ENCODE measurements at regions not wholly inside any gene's neighbourhood (a gene's known extent, or its start where the extent isn't known, plus 50 kb on each side); places are given as distances from the start of the nearest gene placed in this dataset.
"Not testable (repeated sequence)": the region's sequence is repeated elsewhere in the genome, so short reads cannot be mapped to it uniquely, and the experiment has no call there.

DNA sequence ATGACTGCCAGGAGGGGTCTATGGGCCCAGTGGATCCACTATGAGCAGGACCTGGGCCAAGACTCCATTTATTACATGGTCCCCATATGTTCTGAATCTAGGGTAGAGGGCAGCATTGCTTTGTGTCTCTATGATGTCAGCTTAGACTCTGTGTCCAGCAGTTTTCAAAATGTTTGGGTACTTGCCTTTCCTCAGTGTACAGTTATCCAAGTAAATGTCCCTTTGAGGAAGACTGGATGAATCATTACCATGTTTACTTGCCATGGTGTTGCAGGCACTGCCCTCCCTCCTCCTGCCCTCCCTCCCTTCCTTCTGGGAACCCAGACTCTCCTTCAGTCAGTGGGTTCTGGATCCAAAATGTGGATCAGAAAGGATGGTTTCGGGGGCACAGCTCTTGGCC lies 108.6 kb downstream of the NRN1 start:
- DNase-seq (ENCODE audit: low read depth), result no peak

DNA sequence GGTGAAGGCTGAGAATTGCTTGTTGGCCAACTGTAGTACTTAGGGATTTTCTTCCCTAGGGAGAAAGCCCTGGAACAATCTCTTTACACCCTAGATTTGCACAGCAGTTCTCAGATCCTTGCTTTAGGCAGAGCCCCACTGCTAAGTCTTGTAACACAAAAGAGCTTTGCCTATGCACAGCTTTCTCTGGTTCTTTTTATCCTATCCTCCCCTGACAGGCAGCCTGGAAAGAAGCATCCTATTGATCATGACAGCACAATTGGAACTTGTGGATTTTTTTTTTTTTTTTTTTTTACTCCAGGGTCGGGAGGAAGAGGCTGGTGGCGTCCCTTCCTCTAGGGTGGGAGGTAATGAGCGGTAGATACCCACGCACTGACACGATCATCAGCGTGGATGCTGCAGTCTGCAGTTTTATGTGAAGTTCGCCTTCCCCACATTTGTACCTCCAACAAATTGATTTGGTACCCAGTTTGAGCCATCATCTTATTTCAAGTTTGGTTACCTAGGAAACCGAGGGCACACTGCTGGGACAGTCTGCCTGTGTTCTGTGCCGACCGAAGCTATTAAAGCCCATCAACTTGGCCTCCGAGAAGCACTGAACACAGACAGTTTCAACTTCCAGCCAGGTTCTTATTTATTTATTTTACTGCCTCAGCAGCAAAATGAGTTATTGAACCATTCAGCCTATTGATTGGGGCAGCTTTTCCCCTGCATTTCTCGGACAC lies 110.1 kb downstream of the NRN1 start:
- no peak for DNase-seq (ENCODE audit: low read depth)

DNA sequence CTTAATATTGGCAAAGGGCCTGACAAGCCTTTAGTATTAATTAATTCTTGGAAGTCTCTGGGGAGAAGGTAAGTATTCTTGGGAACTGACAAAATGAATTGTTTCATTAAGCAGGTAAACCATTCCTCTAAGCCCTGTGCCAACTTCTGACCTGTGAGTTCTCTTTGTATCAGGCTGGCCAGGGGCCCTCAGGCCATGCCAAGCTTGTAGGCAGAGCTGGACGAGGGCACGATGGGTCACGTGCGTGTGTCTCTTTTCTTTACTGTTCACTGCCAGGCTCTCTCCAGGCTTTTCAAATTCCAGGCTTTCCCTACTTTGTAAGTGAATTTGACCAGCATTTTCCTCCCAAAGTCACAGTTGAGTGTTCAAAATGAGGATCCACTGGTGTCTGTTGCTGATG lies 112.4 kb downstream of the NRN1 start:
- no peak for DNase-seq (ENCODE audit: low read depth)

DNA sequence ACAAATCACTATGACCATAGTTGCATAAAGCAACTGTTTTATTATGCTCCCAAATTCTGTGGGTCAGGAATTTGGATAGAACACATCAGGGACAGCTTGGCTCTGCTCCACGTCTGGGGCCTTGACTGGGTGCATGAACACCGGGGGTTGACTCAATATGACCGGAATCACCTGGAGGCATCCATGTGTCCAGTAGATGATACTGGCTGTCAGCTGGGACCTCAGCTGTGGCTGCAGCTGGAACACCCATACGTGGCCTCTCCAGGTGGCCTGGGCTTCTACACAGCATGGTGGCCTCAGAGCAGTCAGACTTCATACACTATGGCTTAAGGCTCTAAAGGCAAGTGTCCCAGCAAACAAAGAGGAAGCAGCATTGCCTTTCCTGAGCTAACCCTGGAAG lies 113.4 kb downstream of the NRN1 start:
- no peak for DNase-seq (ENCODE audit: low read depth)

DNA sequence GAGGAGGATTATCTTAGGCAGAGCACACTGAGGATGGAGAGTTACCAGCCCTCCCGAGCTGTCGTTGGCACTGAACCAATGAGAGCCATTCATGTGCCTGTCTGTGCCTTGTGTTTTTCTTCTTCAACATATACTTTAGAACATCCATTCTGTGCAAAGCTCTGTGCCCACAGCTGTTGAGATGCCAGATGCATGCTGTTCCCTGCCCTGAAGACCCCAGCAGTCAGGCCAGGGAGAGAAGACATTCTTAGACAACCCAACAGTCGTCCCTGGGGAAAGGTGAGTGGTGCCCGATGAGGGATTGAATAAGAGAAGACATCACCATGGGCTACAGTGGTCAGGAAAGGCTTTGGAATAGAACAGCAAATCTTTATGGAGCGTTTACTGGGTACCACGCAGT lies 114.1 kb downstream of the NRN1 start:
- no peak for DNase-seq (ENCODE audit: low read depth)

DNA sequence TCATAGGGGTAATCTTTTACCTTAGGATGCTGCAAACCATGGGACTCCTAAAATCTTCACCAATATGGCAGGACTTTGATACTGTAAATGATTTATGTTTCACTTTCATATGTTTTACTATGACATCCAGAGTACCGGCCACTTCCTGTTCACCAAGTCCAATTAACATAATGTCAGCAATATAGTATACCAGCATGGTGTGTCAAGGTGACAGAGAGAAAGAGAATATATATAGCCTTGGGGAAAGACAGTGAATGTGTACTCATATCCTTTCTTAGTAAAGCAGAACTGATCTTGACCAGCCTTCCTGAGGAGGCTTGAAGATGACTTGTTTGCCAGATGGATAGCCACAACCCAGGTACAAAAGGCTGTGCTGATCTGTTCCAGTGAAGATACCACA lies 127.9 kb downstream of the NRN1 start:
- no peak for DNase-seq (ENCODE audit: low read depth)

DNA sequence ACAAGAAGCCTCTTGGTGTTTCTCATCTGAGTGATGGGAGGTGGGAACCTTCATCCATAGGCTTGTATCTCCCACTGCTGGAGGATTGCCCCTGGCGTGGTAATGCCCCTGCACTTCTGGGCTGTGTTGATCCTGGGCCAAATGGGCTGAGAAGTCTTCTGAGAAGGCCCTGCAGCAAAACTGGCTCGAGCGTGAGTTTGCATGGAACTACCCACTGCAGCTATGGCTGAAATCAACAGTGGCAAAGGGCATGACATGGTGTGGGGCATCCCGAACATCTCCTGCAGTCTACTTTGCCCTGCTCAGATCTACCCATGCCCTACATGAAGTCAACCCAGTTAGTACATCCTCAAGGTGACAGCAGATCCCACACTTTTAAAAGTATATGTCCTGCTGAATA lies 130.6 kb downstream of the NRN1 start:
- no peak for DNase-seq (ENCODE audit: low read depth)

DNA sequence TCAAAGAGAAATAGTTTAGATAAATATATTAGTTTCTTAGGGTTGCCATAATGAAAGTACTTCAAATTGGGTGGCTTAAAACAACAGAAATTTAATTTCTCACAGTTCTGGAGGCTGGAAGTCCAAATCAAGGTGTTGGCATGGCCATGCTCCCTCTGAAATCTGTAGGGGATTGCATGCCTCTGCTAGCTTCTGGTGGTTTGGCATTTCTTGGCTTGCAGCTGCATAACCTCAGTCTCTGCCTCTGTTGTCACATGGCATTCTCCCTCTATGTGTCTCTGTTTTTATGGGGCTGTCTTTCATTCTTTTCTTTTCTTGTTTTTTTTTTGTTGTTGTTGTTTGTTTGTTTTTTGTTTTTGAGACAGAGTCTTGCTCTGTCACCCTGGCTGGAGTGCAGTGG lies 132.7 kb downstream of the NRN1 start:
- DNase-seq (ENCODE audit: low read depth), result not testable (repeated sequence)

DNA sequence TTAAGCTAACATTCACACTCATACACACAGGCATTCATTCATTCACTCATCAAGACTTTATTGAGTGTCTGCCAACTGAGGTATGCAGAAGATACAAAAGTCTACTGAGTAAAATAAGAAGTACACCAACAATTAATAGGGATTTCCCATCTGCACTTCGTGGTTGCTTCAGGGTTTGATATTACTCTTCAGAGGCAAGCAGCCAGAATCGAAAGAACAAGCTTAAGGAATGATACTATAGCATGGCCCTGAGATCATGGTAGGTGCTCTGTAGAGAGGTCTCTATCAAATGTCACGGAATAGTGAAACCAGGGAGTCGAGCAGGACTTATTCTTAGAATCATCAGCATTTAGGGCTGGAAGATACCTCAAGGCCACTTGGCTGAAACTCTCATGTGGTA lies 135.4 kb downstream of the NRN1 start:
- DNase-seq (ENCODE audit: low read depth), result no peak

DNA sequence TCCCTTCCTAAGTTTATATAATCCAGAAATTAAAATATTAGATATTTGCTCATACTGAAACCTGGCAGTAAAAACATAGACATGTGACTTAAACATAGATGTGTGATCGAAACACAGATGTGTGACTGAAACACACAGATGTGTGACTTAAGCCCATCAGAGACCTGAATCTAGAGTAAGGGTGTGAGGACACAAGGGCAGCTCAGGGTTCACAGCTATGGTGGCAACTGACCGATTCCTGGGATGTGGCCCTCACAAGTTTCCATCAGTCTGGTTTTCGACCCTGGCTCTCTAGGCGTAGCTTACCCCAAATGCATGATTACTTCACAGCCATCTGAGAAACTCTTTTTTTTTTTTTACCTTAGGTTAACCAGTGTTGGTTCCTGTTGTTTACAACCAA lies 137.0 kb downstream of the NRN1 start:
- DNase-seq (ENCODE audit: low read depth), result no peak

DNA sequence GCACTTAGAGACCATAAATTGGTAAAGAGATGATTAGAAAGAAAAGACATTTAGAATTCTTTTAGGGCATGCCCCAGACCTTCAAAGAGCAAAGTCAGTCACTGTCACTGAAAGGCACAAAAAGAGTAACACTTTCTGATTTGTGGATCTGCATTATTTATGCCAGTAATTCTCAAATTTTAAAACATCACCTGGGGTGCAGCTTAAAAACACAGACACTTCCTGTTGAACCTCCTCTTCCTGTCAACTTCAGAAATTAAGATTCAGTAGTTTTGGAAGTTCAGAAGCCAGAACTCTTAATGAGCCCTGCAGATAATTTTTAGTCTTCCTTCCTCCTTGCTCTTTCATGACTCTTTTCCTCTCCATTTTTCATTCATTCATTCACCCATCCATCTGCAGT lies 137.5 kb downstream of the NRN1 start:
- DNase-seq (ENCODE audit: low read depth), result no peak

DNA sequence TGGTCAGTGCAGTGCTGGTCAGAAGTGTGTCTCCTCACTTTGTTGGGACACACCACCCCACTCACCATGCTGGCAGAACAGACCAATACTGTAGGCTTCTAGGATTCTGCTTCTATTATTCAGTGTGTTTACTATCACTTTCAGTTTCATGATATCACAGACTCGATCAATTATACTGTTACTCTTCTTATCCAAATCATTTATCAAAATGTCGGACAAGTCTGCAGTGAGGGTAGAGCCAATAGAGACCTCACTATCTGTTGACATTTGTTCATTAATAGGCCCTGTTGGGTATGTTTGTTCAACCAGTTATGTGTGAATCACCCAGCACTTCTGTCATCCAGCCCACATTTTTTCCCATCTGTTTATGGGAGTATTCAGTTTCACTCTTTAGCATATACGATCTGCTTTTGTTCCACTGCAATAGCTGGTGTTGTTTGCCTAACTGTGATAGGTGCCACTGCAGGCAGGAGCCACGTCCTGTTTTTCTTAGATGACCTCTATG lies 140.1 kb downstream of the NRN1 start:
- peak; percentile 14 for DNase-seq (ENCODE audit: low read depth)

DNA sequence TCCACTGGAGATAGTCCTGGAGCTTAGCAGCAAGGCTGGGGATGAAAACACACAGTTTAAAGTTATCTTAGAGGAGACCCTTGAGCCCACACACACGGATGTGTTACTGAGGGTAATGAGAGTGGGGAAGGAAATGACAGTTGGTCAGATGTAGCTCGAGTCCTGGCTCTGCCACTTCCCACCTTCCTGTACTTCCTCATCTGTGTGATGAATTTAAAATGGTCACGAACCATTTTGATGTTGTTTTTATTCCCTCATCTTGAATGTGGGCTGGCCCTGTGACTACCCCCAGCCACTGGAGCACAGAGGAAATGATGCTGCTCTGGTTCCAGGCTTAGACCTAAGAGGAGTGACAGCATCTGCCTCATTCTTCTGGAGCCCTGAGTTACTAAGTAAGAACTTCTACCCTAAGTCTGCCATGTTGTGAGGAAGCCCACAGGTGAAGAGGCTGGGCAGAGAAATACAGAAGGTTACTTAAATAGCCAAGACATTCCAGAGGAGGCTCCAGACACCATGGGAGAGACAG lies 141.2 kb downstream of the NRN1 start:
- DNase-seq (ENCODE audit: low read depth), result no peak

DNA sequence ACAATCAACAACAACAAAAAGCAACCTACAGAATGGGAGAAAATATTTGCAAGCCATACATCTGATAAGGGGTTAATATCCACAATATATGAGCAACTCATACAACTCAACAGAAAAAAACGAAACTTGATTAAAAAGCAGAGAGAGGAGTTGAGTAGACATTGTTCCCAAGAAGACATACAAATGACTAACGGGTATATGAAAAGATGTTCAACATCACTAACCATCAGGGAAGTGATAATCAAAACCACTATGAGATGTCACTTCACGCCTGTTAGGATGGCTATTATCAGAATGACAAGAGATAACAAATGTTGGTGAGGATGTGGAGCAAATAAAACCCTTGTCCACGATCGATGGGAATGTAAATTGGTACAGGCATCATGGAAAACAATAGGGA lies 145.9 kb downstream of the NRN1 start:
- DNase-seq (ENCODE audit: low read depth), result no peak

DNA sequence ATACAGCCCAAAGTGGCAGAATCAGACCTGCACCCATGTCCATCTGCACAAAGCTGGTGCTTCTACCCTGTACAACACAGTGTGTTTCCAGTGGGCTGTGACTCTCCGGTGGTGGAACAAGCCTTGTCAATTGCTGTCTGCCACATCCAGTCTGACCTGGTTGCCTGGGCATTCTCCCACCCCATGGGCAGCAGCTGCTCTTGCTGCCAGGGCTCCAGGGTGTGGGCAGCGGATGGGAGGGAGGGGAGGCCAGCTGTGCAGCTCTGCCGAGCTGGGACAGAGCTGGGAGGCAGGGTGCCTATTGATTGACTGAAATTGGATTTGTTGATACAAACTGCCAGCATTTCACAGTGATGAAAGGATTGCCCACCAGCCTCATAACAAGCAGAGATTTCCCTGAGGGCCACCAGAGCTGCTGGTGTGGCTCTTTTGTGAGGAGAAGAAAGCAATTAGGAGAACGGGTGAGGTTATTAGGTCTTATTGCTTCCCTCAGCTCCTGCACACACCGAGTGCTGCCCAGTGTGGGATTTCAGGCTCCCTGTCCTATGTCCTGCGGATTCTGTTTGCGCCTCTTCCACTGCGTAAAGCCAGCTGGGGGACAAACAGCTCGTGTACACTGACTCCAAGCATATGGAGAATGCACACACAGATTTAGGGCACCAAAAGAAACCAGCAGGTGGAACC lies 150.8 kb downstream of the NRN1 start:
- no peak for DNase-seq (ENCODE audit: low read depth)

DNA sequence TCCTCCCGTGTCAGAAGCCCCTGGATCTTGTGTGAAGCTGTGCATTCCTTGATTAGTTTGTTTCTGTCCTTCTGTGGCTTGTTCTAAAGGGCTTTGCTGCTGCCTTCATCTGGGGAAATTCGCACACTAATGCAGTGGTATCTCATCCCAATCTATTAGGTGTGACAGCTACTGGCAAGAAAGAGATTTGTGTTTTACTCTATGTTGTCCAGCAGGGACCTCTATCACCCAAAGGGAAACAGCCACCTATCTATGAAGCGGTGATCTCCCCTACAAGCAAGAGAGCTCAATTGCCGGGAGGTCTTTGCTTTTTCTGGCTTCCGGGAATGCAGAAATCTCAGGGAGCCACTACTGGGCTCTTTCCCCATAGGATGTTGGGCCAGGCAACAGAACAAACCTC lies 151.8 kb downstream of the NRN1 start:
- DNase-seq (ENCODE audit: low read depth), result no peak

DNA sequence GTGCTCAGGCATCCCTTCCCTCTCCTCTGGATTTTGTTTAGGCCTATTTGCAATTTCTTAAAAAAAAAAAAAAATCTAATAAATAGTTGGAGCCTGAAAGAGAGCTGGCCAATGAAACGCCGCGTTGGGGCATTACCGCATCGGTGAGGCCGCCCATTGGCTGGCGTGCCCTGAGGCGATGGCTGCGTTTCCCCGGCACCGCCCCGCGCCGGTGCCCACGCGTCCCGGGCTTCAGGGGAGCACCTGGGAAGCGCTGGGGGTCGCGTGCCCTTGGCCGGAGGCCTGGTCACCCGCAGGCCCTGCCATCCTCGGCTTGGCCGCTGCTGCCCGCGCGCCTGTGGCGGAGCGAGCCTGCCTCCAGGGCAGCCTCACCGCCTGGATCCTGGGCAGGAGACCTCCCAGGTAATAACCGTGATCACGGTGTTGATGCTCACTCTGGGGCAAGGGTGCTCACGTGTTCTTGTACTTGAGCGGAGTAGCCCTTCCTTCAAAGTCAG lies 155.4 kb downstream of the NRN1 start:
- peak; percentile 4 for DNase-seq (ENCODE audit: low read depth)

DNA sequence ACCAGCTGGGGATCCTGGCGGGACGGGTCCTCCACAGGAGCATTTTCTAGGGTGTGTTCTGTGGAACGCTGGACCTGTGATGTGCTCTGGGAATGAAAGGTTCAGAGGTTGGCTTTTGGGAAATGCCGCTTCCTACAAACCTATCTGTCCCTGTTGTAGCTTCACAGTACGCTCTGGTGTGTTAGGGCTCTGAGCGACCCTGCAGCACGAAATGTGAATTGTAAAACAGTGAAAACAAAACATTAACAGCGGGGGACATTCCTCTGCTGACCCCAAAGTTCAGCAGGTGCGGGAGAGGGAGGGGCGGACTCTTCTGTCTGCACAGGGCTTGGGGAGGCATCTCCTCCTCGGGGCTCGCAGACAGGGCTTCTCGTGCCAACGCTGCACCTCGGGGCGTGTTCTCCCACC lies 155.9 kb downstream of the NRN1 start:
- DNase-seq (ENCODE audit: low read depth), result no peak

DNA sequence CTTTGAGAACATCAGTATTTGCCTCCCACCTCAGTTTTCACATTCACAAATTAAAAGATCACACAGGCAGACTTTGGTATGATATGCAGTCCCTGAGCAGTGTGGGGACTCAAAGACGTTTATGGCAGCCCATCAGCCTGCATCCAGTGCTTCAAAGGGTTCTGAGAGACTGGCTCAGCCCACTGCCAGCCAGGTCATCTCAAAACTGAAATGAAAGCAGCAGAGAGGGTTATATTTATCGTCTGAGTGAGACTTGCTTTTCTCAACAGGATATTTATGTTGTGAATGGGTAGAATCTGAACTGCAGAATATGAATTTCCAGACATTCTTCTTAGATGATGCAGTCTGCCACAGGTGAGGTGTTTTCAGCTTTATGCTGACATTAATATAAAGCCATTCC lies 159.8 kb downstream of the NRN1 start:
- DNase-seq (ENCODE audit: low read depth), result no peak

DNA sequence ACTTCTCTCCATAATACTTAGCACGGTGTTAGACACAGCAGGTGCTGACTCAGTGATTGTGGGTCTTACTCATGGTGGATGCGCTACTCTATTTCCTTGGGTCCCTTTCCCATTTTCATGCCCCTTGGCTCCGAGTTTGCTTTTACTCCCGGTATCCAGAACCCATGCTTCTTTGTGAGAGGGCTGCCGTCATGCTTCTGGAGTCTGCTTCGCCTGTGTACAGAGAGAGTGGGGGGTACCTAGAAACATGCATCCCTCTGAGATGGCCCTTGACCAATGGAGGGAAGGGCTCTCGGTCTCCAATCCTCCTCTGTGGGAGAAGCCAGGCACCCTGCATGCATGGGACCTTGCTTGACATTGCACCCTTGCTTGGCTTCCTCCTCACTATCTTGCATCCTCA lies 160.4 kb downstream of the NRN1 start:
- no peak for DNase-seq (ENCODE audit: low read depth)

DNA sequence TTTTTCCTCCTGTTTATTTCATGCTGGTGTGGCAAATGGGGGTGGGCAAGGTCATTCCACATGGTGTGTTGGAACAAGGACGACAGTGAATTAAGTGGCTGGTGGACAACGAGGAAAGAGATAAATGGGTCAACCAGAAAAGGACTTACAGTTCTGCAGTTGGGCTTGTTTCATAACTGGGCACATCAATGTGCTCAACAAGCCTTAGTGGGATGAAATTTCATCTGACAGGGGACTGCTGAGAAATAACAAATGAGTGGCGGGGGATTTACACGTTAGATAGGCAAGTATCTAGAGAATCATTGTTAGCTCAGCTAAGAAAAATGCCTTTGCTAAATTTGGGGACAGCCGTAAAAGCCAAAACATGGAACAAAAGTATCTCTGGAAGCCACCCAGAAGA lies 163.6 kb downstream of the NRN1 start:
- DNase-seq (ENCODE audit: low read depth), result no peak

DNA sequence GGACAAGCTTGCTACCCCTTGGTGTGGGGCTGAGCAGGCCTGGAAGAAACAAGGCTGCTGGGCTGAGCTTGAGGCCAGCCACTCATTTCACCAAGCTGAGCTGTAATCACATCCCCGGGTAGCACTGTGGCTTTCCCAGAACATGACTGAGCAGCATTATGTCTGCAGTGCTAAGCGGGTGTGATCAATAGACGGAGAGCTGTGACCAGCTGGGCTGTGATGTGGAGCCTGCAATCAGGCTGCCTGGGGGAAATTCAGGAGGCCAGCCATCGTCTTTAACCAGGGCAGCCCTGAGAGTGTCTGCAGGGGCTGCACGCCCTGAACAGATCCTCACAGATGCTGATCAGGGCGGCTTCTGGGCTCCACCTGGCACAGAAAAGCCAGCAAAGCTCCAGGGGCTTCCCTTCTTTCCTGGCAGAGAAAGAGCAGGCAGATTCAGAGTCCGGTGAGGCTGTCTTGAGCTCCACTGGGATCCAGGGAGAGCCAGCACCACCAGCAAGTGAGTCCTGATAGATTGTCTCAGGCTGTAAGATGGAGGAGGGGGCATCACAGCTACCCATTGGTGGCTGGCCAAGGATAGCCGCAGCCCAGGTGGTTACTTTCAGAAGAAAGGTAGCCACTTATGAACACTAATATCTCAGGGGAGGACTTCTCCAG lies 165.9 kb downstream of the NRN1 start:
- DNase-seq (ENCODE audit: low read depth), result no peak

All from fibroblast of the conjunctiva (primary cell).